ENCODE measurements at regions not wholly inside any gene's neighbourhood (a gene's known extent, or its start where the extent isn't known, plus 50 kb on each side); places are given as distances from the start of the nearest gene placed in this dataset.

DNA sequence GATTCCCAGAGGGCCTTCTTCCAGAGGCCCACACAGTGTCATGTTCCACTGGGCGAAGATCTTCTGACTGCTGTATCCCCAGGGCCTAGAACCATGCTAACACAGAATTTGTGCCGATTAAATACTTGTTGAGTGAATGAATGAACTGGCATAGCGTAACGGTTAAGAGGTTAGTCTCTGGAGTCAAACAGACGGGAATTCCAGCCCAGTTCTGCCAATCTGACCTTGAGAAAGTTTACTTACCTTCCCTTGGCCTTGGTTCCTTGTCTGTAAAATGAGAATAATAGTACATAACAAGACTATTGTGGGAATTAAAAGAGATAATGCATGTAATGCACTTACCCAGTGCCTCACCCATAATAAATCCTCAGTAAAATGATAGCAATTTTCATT is 58.3 kb upstream of the PLAC1 start:
- no peak for DNase-seq

- DNase-seq = peak in 2 of 3 experiments; percentile 58 to 86
These were observed 57.8 kb upstream of the PLAC1 start for GRCh38 chrX:134715930-134716619.

DNA sequence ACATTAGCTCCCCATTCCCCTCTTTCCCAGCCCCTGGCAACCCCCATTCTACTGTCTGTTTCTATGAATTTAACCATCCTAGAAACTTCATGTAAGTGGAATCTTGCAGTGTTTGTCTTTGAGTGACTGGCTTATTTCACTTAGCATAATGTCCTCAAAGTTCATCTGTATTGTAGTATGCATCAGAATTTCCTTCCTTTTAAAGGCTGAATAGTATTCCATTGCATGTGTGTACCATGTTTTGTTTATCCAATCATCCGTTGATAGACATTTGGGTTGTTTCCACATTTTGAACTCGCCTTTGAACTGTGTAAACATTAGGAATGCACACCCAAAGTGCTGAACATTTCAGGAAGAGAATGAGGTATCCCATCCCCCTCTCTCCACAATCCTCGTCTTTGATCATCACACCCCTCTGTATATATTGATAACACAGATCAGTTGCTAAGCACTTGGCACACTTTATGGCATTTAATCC is 56.4 kb upstream of the PLAC1 start:
- no peak for DNase-seq

- no peak for DNase-seq
These were observed 55.4 kb upstream of the PLAC1 start for GRCh38 chrX:134713618-134714107.

- no peak for DNase-seq
These were observed 54.0 kb upstream of the PLAC1 start for GRCh38 chrX:134712272-134712671.

DNA sequence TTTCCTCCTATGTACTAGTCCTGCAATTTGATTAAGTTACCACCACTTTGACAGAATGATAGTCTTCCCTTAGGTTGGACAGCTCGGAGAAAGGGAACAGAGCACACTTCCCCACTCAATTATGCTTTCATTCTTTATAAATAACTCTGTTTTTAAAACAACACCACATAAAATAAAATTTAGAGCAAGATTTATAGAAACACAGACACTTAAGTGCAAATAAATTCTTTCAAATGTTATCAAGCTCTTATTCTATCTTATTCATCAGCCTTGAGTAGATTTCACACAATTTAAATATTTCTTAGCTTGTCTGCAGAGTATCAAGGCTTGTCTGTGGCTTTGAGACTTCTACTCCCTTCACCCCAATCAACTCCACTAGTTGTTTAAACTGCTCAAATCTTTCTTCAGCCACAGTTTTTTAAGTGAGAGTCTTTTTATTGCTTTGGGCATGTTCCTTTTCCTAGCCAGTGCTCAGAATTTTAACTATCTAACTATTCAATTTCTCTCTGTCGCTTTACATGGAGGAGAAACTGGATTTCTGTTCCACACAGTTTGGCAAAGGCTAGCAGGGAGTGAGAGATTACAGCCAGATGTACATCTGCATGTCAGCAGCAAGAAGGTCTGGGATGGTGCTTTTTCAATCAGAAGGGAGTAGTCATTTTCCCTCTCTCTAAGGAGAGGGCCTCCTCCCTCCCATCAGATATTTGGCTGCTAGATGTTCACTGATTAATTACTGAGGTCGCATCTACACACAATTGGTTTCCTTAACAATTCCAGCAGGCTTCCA is 53.1 kb upstream of the PLAC1 start:
- DNase-seq = peak in 1 of 3 experiments; percentile 12
